Posterior cingulate gyrus (tissue), 11 donors: ENCODE measurements at regions not wholly inside any gene's neighbourhood (a gene's known extent, or its start where the extent isn't known, plus 50 kb on each side); places are given as distances from the start of the nearest gene placed in this dataset.

Experiments
- DNase-seq, 10 donors: peaks; one replicate each; pipeline versions ENCODE4 v3.0.0 to v3.0.0-alpha.2; 2020 to 2021; ENCODE audit warnings: mixed read lengths in 3 of 10
- intact Hi-C: fragments of 100-400 bp; cut with DNase I; formaldehyde crosslinking; loops from one replicate; pipeline ENCODE4 v1.15.1; 2023

- no peak for DNase-seq
- intact Hi-C loops: no loop called here
Observed at GRCh38 chr9:13330396-13331004, 51.0 kb upstream of the MPDZ start.
